H1 (cell line): ENCODE measurements at regions not wholly inside any gene's neighbourhood (a gene's known extent, or its start where the extent isn't known, plus 50 kb on each side); places are given as distances from the start of the nearest gene placed in this dataset.

Source experiments
- CTBP2 ChIP-seq: IDR thresholded peaks from 2 replicates; pipeline ENCODE4 v1.7.0; 2011; ENCODE audit warnings: borderline replicate concordance, mild to moderate bottlenecking, moderate library complexity, mixed read lengths, low read length; ENCODE audit not compliant: insufficient read depth, insufficient read length
- EP300 ChIP-seq, 2 experiments: IDR thresholded peaks; 1 replicate in 1 of 2; 2 replicates in 1 of 2; pipeline ENCODE4 v1.6.1; 2011 to 2012; ENCODE audit warnings: low read depth in 2 of 2, low read length in 2 of 2, mild to moderate bottlenecking in 2 of 2, borderline replicate concordance in 1 of 2, inconsistent platforms in 1 of 2, moderate library complexity in 1 of 2
- KDM1A ChIP-seq: fragments of 200-600, 300-600 bp; sonication (generic); IDR thresholded peaks from 2 replicates; pipeline ENCODE4 v1.7.1; 2016; ENCODE audit warnings: mild to moderate bottlenecking, low read length, borderline replicate concordance
- RXRA ChIP-seq: IDR thresholded peaks from 2 replicates; pipeline ENCODE4 v1.6.1; 2011; ENCODE audit warnings: low read depth, mild to moderate bottlenecking, low read length, moderate library complexity; ENCODE audit not compliant: insufficient read depth
- SP2 ChIP-seq: IDR thresholded peaks from 2 replicates; pipeline ENCODE4 v1.6.1; 2012; ENCODE audit warnings: mild to moderate bottlenecking, low read length, inconsistent platforms
- TEAD4 ChIP-seq: IDR thresholded peaks from 2 replicates; pipeline ENCODE4 v1.6.1; 2012; ENCODE audit warnings: low read depth, low read length, inconsistent platforms, mixed read lengths
- USF2 ChIP-seq: IDR thresholded peaks from 2 replicates; pipeline ENCODE4 v1.6.1; 2011; ENCODE audit warnings: low read length, improper control_type of control experiment
- TF ChIP-seq, protein P1 (sequence below): IDR thresholded peaks from 2 replicates; pipeline ENCODE4 v1.6.1; 2011; ENCODE audit warnings: low read depth, mild to moderate bottlenecking, low read length; ENCODE audit not compliant: insufficient read depth

- no peak for TF ChIP-seq KDM1A
- TF ChIP-seq RXRA: no peak
- no peak for TF ChIP-seq USF2
- no peak for TF ChIP-seq SP2
- TF ChIP-seq TEAD4: no peak
- TF ChIP-seq CTBP2: no peak
- TF ChIP-seq, protein P1, sequence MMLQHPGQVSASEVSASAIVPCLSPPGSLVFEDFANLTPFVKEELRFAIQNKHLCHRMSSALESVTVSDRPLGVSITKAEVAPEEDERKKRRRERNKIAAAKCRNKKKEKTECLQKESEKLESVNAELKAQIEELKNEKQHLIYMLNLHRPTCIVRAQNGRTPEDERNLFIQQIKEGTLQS: no peak
- no peak for TF ChIP-seq EP300 (IDR thresholded peaks at IDR 0.05; ENCODE audit: borderline replicate concordance in 1 of 2, low read depth in 2 of 2, low read length in 2 of 2)
Observed at GRCh38 chr6:14706378-14706929, 539.4 kb upstream of the JARID2 start (continued).
